GM21526 (cell line): ENCODE measurements at regions not wholly inside any gene's neighbourhood (a gene's known extent, or its start where the extent isn't known, plus 50 kb on each side); places are given as distances from the start of the nearest gene placed in this dataset.

Experiments
- ATAC-seq: cut with Tn5 transposase; IDR thresholded peaks from one replicate; pipeline ENCODE4 v1.9.1; 2021; ENCODE audit warnings: moderate library complexity; ENCODE audit not compliant: unreplicated experiment, low FRiP score

GRCh38 chr2:15852811-15853210 is 87.5 kb upstream of the MYCN start:
- ATAC-seq, result no peak

- no peak for ATAC-seq
Observed at GRCh38 chr2:15853903-15854302, 86.4 kb upstream of the MYCN start.

- ATAC-seq, result no peak
Observed at GRCh38 chr2:15855766-15856260, 84.5 kb upstream of the MYCN start.

- ATAC-seq, result no peak
Observed at GRCh38 chr2:15856318-15856717, 84.0 kb upstream of the MYCN start.

GRCh38 chr2:15858466-15858865 is 81.9 kb upstream of the MYCN start:
- ATAC-seq, result no peak

- ATAC-seq, result no peak
Observed at GRCh38 chr2:15860051-15860663, 80.2 kb upstream of the MYCN start.

- ATAC-seq, result no peak
Observed at GRCh38 chr2:15860760-15861159, 79.6 kb upstream of the MYCN start.

- ATAC-seq, result no peak
Observed at GRCh38 chr2:15861172-15861822, 79.1 kb upstream of the MYCN start.

GRCh38 chr2:15861898-15862297 is 78.5 kb upstream of the MYCN start:
- no peak for ATAC-seq

- ATAC-seq, result no peak
Observed at GRCh38 chr2:15863089-15863488, 77.3 kb upstream of the MYCN start.

GRCh38 chr2:15863494-15864175 is 76.7 kb upstream of the MYCN start:
- no peak for ATAC-seq

- no peak for ATAC-seq
Observed at GRCh38 chr2:15864176-15864769, 76.1 kb upstream of the MYCN start.

GRCh38 chr2:15865923-15866322 is 74.4 kb upstream of the MYCN start:
- ATAC-seq, result no peak

GRCh38 chr2:15866563-15867193 is 73.7 kb upstream of the MYCN start:
- no peak for ATAC-seq

- ATAC-seq, result no peak
Observed at GRCh38 chr2:15867194-15868171, 72.9 kb upstream of the MYCN start.

- ATAC-seq, result no peak
Observed at GRCh38 chr2:15868186-15868585, 72.2 kb upstream of the MYCN start.

GRCh38 chr2:15868704-15869103 is 71.6 kb upstream of the MYCN start:
- no peak for ATAC-seq

- ATAC-seq, result no peak
Observed at GRCh38 chr2:15869396-15869795, 71.0 kb upstream of the MYCN start.

- no peak for ATAC-seq
Observed at GRCh38 chr2:15869871-15870270, 70.5 kb upstream of the MYCN start.

GRCh38 chr2:15870565-15870964 is 69.8 kb upstream of the MYCN start:
- ATAC-seq, result no peak
